ENCODE measurements at regions not wholly inside any gene's neighbourhood (a gene's known extent, or its start where the extent isn't known, plus 50 kb on each side); places are given as distances from the start of the nearest gene placed in this dataset.

GRCh38 chr11:101327908-101328307 lies 198.3 kb upstream of the PGR start:
- TF ChIP-seq SMC3 (conservative IDR thresholded peaks at IDR 0.05; ENCODE audit: poor library complexity) (no peak), POLR2AphosphoS5 (IDR thresholded peaks at IDR 0.05) (no peak), EP300 (conservative IDR thresholded peaks at IDR 0.05; ENCODE audit: poor library complexity, severe bottlenecking) (no peak), TAF1 (IDR thresholded peaks at IDR 0.05; ENCODE audit: low read depth) (no peak), EZH2 (IDR thresholded peaks at IDR 0.05; ENCODE audit: borderline replicate concordance, insufficient read depth, low read length, poor library complexity, severe bottlenecking) (no peak), MXI1 (conservative IDR thresholded peaks at IDR 0.05; ENCODE audit: poor library complexity, severe bottlenecking) (no peak), RAD21 (conservative IDR thresholded peaks at IDR 0.05) (no peak)
- TF ChIP-seq, protein P1, sequence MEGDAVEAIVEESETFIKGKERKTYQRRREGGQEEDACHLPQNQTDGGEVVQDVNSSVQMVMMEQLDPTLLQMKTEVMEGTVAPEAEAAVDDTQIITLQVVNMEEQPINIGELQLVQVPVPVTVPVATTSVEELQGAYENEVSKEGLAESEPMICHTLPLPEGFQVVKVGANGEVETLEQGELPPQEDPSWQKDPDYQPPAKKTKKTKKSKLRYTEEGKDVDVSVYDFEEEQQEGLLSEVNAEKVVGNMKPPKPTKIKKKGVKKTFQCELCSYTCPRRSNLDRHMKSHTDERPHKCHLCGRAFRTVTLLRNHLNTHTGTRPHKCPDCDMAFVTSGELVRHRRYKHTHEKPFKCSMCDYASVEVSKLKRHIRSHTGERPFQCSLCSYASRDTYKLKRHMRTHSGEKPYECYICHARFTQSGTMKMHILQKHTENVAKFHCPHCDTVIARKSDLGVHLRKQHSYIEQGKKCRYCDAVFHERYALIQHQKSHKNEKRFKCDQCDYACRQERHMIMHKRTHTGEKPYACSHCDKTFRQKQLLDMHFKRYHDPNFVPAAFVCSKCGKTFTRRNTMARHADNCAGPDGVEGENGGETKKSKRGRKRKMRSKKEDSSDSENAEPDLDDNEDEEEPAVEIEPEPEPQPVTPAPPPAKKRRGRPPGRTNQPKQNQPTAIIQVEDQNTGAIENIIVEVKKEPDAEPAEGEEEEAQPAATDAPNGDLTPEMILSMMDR (IDR thresholded peaks at IDR 0.05; ENCODE audit: poor library complexity, severe bottlenecking): no peak

All from neural cell (in vitro differentiated cells).